Neural progenitor cell (in vitro differentiated cells): ENCODE measurements at regions not wholly inside any gene's neighbourhood (a gene's known extent, or its start where the extent isn't known, plus 50 kb on each side); places are given as distances from the start of the nearest gene placed in this dataset.

Experiments
- CTCF ChIP-seq: fragments of 200-600 bp; sonication (generic); IDR thresholded peaks from 2 replicates; pipeline ENCODE4 v1.5.1; 2017; ENCODE audit warnings: antibody characterized with exemption, mild to moderate bottlenecking
- EZH2 ChIP-seq: fragments of 200-600 bp; sonication (generic); IDR thresholded peaks from 2 replicates; pipeline ENCODE4 v1.6.1; 2017; ENCODE audit warnings: antibody characterized with exemption, mild to moderate bottlenecking, moderate library complexity

GRCh38 chr4:19123681-19124080, 1102.1 kb upstream of the LCORL start:
- TF ChIP-seq CTCF (no peak), EZH2 (no peak)
